ENCODE measurements at regions not wholly inside any gene's neighbourhood (a gene's known extent, or its start where the extent isn't known, plus 50 kb on each side); places are given as distances from the start of the nearest gene placed in this dataset.

DNA sequence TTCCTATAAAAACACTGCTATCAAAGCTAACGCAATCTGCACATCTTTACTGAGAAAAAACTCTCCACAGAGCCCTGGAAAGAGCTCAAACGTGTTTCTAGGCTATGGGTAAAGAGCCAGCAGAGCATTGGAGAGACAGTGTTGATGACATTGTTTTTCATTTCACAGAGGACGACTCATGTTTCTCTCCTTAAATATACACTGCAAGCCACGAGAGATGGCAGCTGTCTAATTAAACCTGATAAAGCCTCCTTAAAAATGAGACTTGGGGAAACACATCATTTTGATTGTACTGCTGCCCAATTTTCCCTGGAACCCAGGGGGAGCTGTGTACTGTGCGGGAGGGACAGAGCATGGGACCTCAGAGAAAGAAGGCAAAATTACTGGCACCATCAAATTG, 294.3 kb upstream of the SETBP1 start:
- Histone ChIP-seq H3K4me2 (ENCODE audit: control insufficient read depth, extremely low read depth, insufficient read depth, low read depth, low read length) (no peak overlapping the region), H3K27me3 (ENCODE audit: control insufficient read depth, extremely low read depth, insufficient read depth, low read length) (no peaks in the 10 kb centered on the region), H3K36me3 (ENCODE audit: control insufficient read depth in 2 of 2, extremely low read depth in 1 of 2, insufficient read depth in 2 of 2, low read length in 2 of 2) (no peaks in the 10 kb centered on the region), H4K20me1 (ENCODE audit: control insufficient read depth, extremely low read depth, insufficient read depth, low read length) (no peaks in the 10 kb centered on the region), H3K9ac (ENCODE audit: control insufficient read depth, extremely low read depth, insufficient read depth, low read length) (no peak overlapping the region), H3K9me3 (ENCODE audit: control insufficient read depth, low read depth, low read length) (no peaks in the 10 kb centered on the region), H3K4me1 (ENCODE audit: control insufficient read depth, extremely low read depth, insufficient read depth, low read length) (no peaks in the 10 kb centered on the region), H3K79me2 (ENCODE audit: control insufficient read depth, insufficient read depth, low read length) (no peaks in the 10 kb centered on the region), H2AFZ (ENCODE audit: control insufficient read depth, low read length) (no peak overlapping the region), H3K27ac (ENCODE audit: control insufficient read depth, insufficient read depth, low read length) (no peak overlapping the region), H3K4me3 (ENCODE audit: control insufficient read depth in 2 of 3, extremely low read depth in 1 of 3, insufficient read depth in 2 of 3, low read depth in 1 of 3, low read length in 3 of 3) (no peak overlapping the region), H3K9me1 (ENCODE audit: control insufficient read depth, extremely low read depth, insufficient read depth, low read length) (no peaks in the 10 kb centered on the region)
- FAIRE-seq: no peak
- dilution Hi-C loops (cut with MboI; ENCODE audit: extremely low pct_ligation_motif_present, low sequenced_read_pairs): no loop called here
- DNase-seq (ENCODE audit: low read depth, low spot score): no peak
- TF ChIP-seq, protein P1, sequence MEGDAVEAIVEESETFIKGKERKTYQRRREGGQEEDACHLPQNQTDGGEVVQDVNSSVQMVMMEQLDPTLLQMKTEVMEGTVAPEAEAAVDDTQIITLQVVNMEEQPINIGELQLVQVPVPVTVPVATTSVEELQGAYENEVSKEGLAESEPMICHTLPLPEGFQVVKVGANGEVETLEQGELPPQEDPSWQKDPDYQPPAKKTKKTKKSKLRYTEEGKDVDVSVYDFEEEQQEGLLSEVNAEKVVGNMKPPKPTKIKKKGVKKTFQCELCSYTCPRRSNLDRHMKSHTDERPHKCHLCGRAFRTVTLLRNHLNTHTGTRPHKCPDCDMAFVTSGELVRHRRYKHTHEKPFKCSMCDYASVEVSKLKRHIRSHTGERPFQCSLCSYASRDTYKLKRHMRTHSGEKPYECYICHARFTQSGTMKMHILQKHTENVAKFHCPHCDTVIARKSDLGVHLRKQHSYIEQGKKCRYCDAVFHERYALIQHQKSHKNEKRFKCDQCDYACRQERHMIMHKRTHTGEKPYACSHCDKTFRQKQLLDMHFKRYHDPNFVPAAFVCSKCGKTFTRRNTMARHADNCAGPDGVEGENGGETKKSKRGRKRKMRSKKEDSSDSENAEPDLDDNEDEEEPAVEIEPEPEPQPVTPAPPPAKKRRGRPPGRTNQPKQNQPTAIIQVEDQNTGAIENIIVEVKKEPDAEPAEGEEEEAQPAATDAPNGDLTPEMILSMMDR (optimal IDR thresholded peaks at IDR 0.05 in 1 of 3, IDR thresholded peaks at IDR 0.05 in 1 of 3, conservative IDR thresholded peaks at IDR 0.05 in 1 of 3; ENCODE audit: extremely low read depth in 1 of 3, insufficient read depth in 2 of 3, low read length in 3 of 3): no peak
- no peak for TF ChIP-seq EZH2 (IDR thresholded peaks at IDR 0.05; ENCODE audit: low read length)

DNA sequence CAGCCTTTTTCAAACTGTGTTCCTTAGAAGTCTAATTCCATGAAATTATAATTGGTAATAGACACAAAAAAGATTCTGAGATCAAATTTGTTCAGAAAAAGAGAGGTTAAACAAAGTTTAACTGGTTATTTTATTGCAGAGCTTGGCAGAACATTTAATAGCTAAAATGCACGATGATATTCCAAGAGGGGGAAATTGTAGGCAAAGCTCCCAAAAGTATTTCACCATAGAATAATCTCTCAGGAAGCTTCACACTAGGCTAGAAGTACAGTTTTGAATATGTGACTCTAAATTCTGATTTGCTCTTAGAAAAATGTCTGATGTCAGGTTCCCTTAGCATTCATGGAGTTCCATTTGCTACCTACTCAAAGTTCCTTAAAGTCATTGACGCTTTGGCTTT, 292.4 kb upstream of the SETBP1 start:
- no peak for FAIRE-seq
- no peaks in the 10 kb centered on the region for H4K20me1 ChIP-seq (ENCODE audit: control insufficient read depth, extremely low read depth, insufficient read depth, low read length)
- TF ChIP-seq, protein P1 (optimal IDR thresholded peaks at IDR 0.05 in 1 of 3, IDR thresholded peaks at IDR 0.05 in 1 of 3, conservative IDR thresholded peaks at IDR 0.05 in 1 of 3; ENCODE audit: extremely low read depth in 1 of 3, insufficient read depth in 2 of 3, low read length in 3 of 3): no peak
- no peak for TF ChIP-seq EZH2 (IDR thresholded peaks at IDR 0.05; ENCODE audit: low read length)
- H3K4me3 ChIP-seq (ENCODE audit: control insufficient read depth in 2 of 3, extremely low read depth in 1 of 3, insufficient read depth in 2 of 3, low read depth in 1 of 3, low read length in 3 of 3): no peak overlapping the region
- no peaks in the 10 kb centered on the region for H3K9me3 ChIP-seq (ENCODE audit: control insufficient read depth, low read depth, low read length)
- H3K79me2 ChIP-seq (ENCODE audit: control insufficient read depth, insufficient read depth, low read length): no peaks in the 10 kb centered on the region
- H2AFZ ChIP-seq (ENCODE audit: control insufficient read depth, low read length): no peak overlapping the region
- no peak overlapping the region for H3K27ac ChIP-seq (ENCODE audit: control insufficient read depth, insufficient read depth, low read length)
- H3K9me1 ChIP-seq (ENCODE audit: control insufficient read depth, extremely low read depth, insufficient read depth, low read length): no peaks in the 10 kb centered on the region
- H3K4me1 ChIP-seq (ENCODE audit: control insufficient read depth, extremely low read depth, insufficient read depth, low read length): no peaks in the 10 kb centered on the region
- H3K4me2 ChIP-seq (ENCODE audit: control insufficient read depth, extremely low read depth, insufficient read depth, low read depth, low read length): no peak overlapping the region
- no peak overlapping the region for H3K9ac ChIP-seq (ENCODE audit: control insufficient read depth, extremely low read depth, insufficient read depth, low read length)
- dilution Hi-C loops (cut with MboI; ENCODE audit: extremely low pct_ligation_motif_present, low sequenced_read_pairs): no loop called here
- no peaks in the 10 kb centered on the region for H3K36me3 ChIP-seq (ENCODE audit: control insufficient read depth in 2 of 2, extremely low read depth in 1 of 2, insufficient read depth in 2 of 2, low read length in 2 of 2)
- H3K27me3 ChIP-seq (ENCODE audit: control insufficient read depth, extremely low read depth, insufficient read depth, low read length): no peaks in the 10 kb centered on the region
- DNase-seq (ENCODE audit: low read depth, low spot score): no peak

Data from keratinocyte (primary cell).